B cell (primary cell): ENCODE measurements at regions not wholly inside any gene's neighbourhood (a gene's known extent, or its start where the extent isn't known, plus 50 kb on each side); places are given as distances from the start of the nearest gene placed in this dataset.
A peak's percentile ranks its signal among the peaks of the same experiment; 100 is the strongest.

Source experiments
- ATAC-seq: fragments of 200-7000 bp; cut with Tn5 transposase; one replicate; pipeline ENCODE4 v1.10.0; 2021; ENCODE audit warnings: low read depth, mild to moderate bottlenecking, moderate number of reproducible peaks, moderate library complexity
- CTCF ChIA-PET: fragments of 350-600 bp; sonication (Branson Sonifier 250); formaldehyde crosslinking; loops from one replicate; lab custom pipeline; 2021; ENCODE audit warnings: antibody characterized with exemption, inconsistent platforms; lab: Charles Lee
- POLR2A ChIA-PET: fragments of 350-600 bp; sonication (Branson Sonifier 250); formaldehyde crosslinking; loops from one replicate; lab custom pipeline; 2021; ENCODE audit warnings: antibody characterized with exemption; lab: Charles Lee
- DNase-seq: peaks from one replicate; pipeline ENCODE4 v3.0.0; 2013
- H2AFZ ChIP-seq: 2 replicates; pipeline ENCODE4 v1.6.1; 2012; ENCODE audit warnings: mild to moderate bottlenecking, low read depth, low read length; ENCODE audit not compliant: insufficient read depth, poor library complexity, severe bottlenecking
- H3K27ac ChIP-seq, 2 donors: 1 replicate in 1 of 2; 2 replicates in 1 of 2; pipeline ENCODE4 v1.5.1; 2012 to 2013; ENCODE audit warnings: low read length in 2 of 2, mild to moderate bottlenecking in 2 of 2, moderate library complexity in 1 of 2
- H3K27me3 ChIP-seq, 4 experiments: fragments of 200-600 bp in 1 of 4; sonication (generic) in 1 of 4; replicated peaks in 1 of 4; 1 replicate in 2 of 4; 2 replicates in 2 of 4; pipeline versions ENCODE4 v1.6.1 to v1.7.0; 2013 to 2016; ENCODE audit warnings: low read length in 3 of 4, mild to moderate bottlenecking in 2 of 4, mixed read lengths in 1 of 4, moderate library complexity in 1 of 4; ENCODE audit not compliant: insufficient read depth in 4 of 4, control insufficient read depth in 3 of 4; ENCODE audit errors: control extremely low read depth in 1 of 4
- H3K36me3 ChIP-seq, 2 experiments: replicated peaks in 1 of 2; 1 replicate in 1 of 2; 2 replicates in 1 of 2; pipeline versions ENCODE4 v1.6.1 to v1.7.1; 2013; ENCODE audit warnings: low read length in 1 of 2; ENCODE audit not compliant: insufficient read depth in 2 of 2, control insufficient read depth in 1 of 2; ENCODE audit errors: control extremely low read depth in 1 of 2, extremely low read depth in 1 of 2
- H3K4me1 ChIP-seq, 2 donors: fragments of 200-600 bp in 1 of 2; sonication (generic) in 1 of 2; 1 replicate in 1 of 2; 2 replicates in 1 of 2; pipeline versions ENCODE4 v1.5.1 to v1.6.1; 2013 to 2017; ENCODE audit warnings: low read length in 2 of 2; ENCODE audit not compliant: control insufficient read depth in 2 of 2, insufficient read depth in 2 of 2
- H3K4me2 ChIP-seq: replicated peaks from 2 replicates; pipeline ENCODE3; 2012; ENCODE audit warnings: mild to moderate bottlenecking, low read depth, low read length; ENCODE audit not compliant: poor library complexity, severe bottlenecking
- H3K4me3 ChIP-seq, 5 experiments: fragments of 200-600 bp in 1 of 5; sonication (generic) in 1 of 5; 1 replicate in 3 of 5; 2 replicates in 2 of 5; pipeline versions ENCODE4 v1.5.1 to v1.7.0; 2011 to 2016; ENCODE audit warnings: low read length in 4 of 5, mild to moderate bottlenecking in 4 of 5, low read depth in 2 of 5, control low read depth in 1 of 5, moderate library complexity in 1 of 5; ENCODE audit not compliant: insufficient read depth in 1 of 5; ENCODE audit errors: control extremely low read depth in 1 of 5, extremely low read depth in 1 of 5
- H3K79me2 ChIP-seq: fragments of 200-600 bp; sonication (generic); one replicate; pipeline ENCODE4 v1.6.0; 2016; ENCODE audit warnings: low read length; ENCODE audit not compliant: control insufficient read depth, insufficient read depth
- H3K9ac ChIP-seq: fragments of 200-600 bp; sonication (generic); 2 replicates; pipeline ENCODE4 v1.6.1; 2017; ENCODE audit warnings: mild to moderate bottlenecking, low read length, moderate library complexity
- H3K9me3 ChIP-seq, 3 donors: one replicate each; pipeline versions ENCODE4 v1.6.1 to v1.7.1; 2013; ENCODE audit warnings: low read length in 2 of 3; ENCODE audit not compliant: control insufficient read depth in 2 of 3, insufficient read depth in 1 of 3; ENCODE audit errors: control extremely low read depth in 1 of 3
- H4K20me1 ChIP-seq: 2 replicates; pipeline ENCODE4 v1.6.0; 2012; ENCODE audit warnings: mild to moderate bottlenecking, low read length; ENCODE audit not compliant: insufficient read depth, control insufficient read depth, poor library complexity, severe bottlenecking
- H3K27ac Mint-ChIP-seq: one replicate; pipeline ENCODE4 v1.8.0; 2021; ENCODE audit warnings: mixed read lengths
- H3K27me3 Mint-ChIP-seq: one replicate; pipeline ENCODE4 v1.8.0; 2021; ENCODE audit warnings: mixed read lengths
- H3K4me1 Mint-ChIP-seq: one replicate; pipeline ENCODE4 v1.8.0; 2021; ENCODE audit warnings: mixed read lengths
- H3K4me3 Mint-ChIP-seq: one replicate; pipeline ENCODE4 v1.8.0; 2021; ENCODE audit warnings: mixed read lengths
- H3K9me3 Mint-ChIP-seq: one replicate; pipeline ENCODE4 v1.8.0; 2022; ENCODE audit warnings: mixed read lengths; ENCODE audit not compliant: insufficient read depth
- EZH2 ChIP-seq: IDR thresholded peaks from 2 replicates; pipeline ENCODE4 v1.6.1; 2012; ENCODE audit warnings: borderline replicate concordance, low read depth, mild to moderate bottlenecking, moderate library complexity, low read length; ENCODE audit not compliant: insufficient read depth, poor library complexity, severe bottlenecking
- WGBS: methylation state at CpG from one replicate; pipeline ENCODE4 v1.1.5; 2013; ENCODE audit warnings: missing lambda C conversion rate; ENCODE audit not compliant: insufficient coverage; 5-methylcytosine and 5-hydroxymethylcytosine counted together
- intact Hi-C: fragments of 100-400 bp; cut with micrococcal nuclease; formaldehyde crosslinking; loops from one replicate; pipeline ENCODE4 v1.10.0; 2022
- TF ChIP-seq, protein P1 (sequence below): fragments of 200-600 bp; IDR thresholded peaks from one replicate; pipeline ENCODE4 v1.8.0; 2022; ENCODE audit warnings: antibody characterized with exemption, mild to moderate bottlenecking

DNA sequence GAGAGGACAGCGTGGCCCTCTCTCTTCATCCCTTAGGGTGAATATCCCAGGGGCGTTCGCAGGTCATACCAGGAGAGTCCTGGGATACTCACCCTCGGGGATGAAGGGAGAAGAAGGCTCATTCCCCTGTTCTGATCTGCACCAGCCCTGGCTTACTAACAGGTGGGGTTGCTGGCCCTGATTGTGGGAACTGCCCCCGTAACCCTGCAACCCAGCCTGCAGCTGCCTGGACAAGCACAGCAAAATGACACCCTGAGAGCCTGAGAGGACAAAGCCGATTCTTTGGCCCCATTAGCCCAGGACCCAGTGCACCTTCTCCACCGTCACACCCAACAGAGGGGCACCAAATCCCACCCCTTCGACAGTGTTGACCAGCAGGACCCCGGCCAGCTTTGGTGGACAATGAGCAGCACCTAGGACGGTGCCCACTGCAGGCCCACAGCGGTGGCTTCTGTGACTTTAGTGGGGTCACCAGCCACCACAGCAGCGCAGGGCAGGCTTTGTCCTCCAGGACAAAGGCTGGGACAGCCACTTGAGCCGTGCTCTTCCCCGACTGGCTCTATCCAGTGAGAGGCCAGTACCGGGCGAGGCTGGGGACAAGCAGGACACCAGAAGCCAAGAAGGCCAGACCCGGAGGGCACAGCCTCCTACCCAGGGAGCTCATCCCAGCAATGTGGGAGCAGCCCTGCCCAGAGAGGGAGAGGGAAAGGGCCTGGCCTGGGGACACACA is 98.5 kb upstream of the RTL6 start:
- ChIA-PET CTCF (no interaction called here), POLR2A (no interaction called here)
- H3K79me2 ChIP-seq = no peaks in the 10 kb centered on the region
- H3K27me3 Mint-ChIP-seq = peaks cover 20% of the 10 kb centered on the region
- H3K9me3 Mint-ChIP-seq = no peaks in the 10 kb centered on the region
- H3K9me3 ChIP-seq = no peaks in the 10 kb centered on the region
- no peak overlapping the region for H3K27ac ChIP-seq
- no peak for DNase-seq
- H4K20me1 ChIP-seq = no peaks in the 10 kb centered on the region
- no peak overlapping the region for H3K27ac Mint-ChIP-seq
- intact Hi-C loops = no loop called here
- TF ChIP-seq EZH2 = no peak
- TF ChIP-seq, protein P1, sequence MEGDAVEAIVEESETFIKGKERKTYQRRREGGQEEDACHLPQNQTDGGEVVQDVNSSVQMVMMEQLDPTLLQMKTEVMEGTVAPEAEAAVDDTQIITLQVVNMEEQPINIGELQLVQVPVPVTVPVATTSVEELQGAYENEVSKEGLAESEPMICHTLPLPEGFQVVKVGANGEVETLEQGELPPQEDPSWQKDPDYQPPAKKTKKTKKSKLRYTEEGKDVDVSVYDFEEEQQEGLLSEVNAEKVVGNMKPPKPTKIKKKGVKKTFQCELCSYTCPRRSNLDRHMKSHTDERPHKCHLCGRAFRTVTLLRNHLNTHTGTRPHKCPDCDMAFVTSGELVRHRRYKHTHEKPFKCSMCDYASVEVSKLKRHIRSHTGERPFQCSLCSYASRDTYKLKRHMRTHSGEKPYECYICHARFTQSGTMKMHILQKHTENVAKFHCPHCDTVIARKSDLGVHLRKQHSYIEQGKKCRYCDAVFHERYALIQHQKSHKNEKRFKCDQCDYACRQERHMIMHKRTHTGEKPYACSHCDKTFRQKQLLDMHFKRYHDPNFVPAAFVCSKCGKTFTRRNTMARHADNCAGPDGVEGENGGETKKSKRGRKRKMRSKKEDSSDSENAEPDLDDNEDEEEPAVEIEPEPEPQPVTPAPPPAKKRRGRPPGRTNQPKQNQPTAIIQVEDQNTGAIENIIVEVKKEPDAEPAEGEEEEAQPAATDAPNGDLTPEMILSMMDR = no peak
- no peak overlapping the region for H3K4me3 ChIP-seq
- H3K4me3 Mint-ChIP-seq = no peak overlapping the region
- no peak overlapping the region for H3K9ac ChIP-seq
- H3K4me1 Mint-ChIP-seq = no peaks in the 10 kb centered on the region
- H3K4me1 ChIP-seq = no peaks in the 10 kb centered on the region
- ATAC-seq = no peak
- 87% methylated on average over 17 of the region's 17 CpGs for WGBS
- no peak overlapping the region for H3K4me2 ChIP-seq
- H2AFZ ChIP-seq = no peak overlapping the region
- H3K36me3 ChIP-seq = no peaks in the 10 kb centered on the region
- peaks cover 0 to 11% (median 0%) of the 10 kb centered on the region in 4 experiments for H3K27me3 ChIP-seq

DNA sequence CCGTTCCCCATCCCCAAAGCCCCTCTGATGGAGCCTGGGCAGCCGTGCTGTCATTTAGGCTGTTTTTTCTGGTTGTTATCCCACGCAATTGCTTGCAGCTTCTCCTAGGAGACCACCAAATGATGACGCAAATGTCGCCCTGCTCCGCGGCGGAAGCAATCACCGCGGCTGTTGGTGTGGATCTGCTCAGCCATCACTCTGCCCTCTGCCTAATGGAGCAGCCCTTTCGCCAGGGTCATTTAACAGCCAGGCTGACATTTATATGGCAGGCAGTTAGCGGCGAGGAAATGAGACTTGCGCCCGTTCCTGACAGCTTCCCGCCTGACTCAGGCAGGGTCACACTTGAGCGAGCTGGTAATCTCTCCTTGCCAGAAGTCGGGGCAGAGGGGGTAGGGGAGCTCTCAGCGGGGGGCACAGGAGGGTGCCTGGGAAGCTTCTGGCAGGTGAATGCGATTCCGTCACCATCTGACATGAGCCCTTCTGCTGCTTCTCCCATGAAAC is 97.9 kb upstream of the RTL6 start:
- H4K20me1 ChIP-seq = no peaks in the 10 kb centered on the region
- H2AFZ ChIP-seq = peak overlapping the region; percentile 9
- ATAC-seq (no peak), DNase-seq (no peak)
- no peak overlapping the region for H3K27ac Mint-ChIP-seq
- 12% methylated on average over 20 of the region's 21 CpGs for WGBS
- no peak overlapping the region for H3K4me3 Mint-ChIP-seq
- no peaks in the 10 kb centered on the region for H3K79me2 ChIP-seq
- no peaks in the 10 kb centered on the region for H3K4me1 Mint-ChIP-seq
- CTCF ChIA-PET = interaction anchor here (0.7 kb wide), 1 partner anchor 415 kb away, joined by 3 read pairs; the partner anchor contains the start of gene PARVG
- H3K36me3 ChIP-seq = no peaks in the 10 kb centered on the region
- TF ChIP-seq, protein P1 = no peak
- no peak for TF ChIP-seq EZH2
- H3K4me1 ChIP-seq = no peaks in the 10 kb centered on the region
- H3K27ac ChIP-seq = no peak overlapping the region
- POLR2A ChIA-PET = no interaction called here
- no peak overlapping the region for H3K9ac ChIP-seq
- no peak overlapping the region for H3K4me3 ChIP-seq
- H3K9me3 Mint-ChIP-seq = no peaks in the 10 kb centered on the region
- peaks cover 0 to 4% (median 0%) of the 10 kb centered on the region in 3 donors for H3K9me3 ChIP-seq
- intact Hi-C loops = no loop called here
- H3K4me2 ChIP-seq = no peak overlapping the region
- peaks cover 0 to 9% (median 0%) of the 10 kb centered on the region in 4 experiments for H3K27me3 ChIP-seq
- H3K27me3 Mint-ChIP-seq = peaks cover 19% of the 10 kb centered on the region
